GM18498 (cell line): ENCODE measurements at regions not wholly inside any gene's neighbourhood (a gene's known extent, or its start where the extent isn't known, plus 50 kb on each side); places are given as distances from the start of the nearest gene placed in this dataset.
"Not testable (repeated sequence)": the region's sequence is repeated elsewhere in the genome, so short reads cannot be mapped to it uniquely, and the experiment has no call there.

Source experiments
- ATAC-seq: cut with Tn5 transposase; IDR thresholded peaks from one replicate; pipeline ENCODE4 v1.9.1; 2021; ENCODE audit warnings: mild to moderate bottlenecking, moderate library complexity; ENCODE audit not compliant: unreplicated experiment

DNA sequence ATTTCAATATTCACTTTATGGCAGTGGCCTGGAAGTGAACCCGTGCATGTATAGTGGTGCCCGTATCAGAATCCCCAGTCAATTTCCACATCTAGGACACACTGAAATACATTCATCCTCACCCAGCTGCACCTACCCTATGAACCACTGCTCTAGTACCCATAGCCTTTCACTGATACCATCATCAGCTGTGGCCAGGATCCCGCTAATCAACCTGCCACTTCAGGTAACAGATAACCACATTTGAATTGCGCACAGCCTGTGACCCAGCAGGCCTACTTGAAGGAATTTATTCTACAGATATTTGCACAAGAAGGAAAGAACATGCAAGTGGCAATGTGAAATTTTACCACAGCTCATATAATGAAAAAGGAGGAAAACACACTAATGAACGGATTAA is 161.0 kb upstream of the CCDC54 start:
- no peak for ATAC-seq

- no peak for ATAC-seq
These were observed 160.5 kb upstream of the CCDC54 start for GRCh38 chr3:107216711-107217110.

DNA sequence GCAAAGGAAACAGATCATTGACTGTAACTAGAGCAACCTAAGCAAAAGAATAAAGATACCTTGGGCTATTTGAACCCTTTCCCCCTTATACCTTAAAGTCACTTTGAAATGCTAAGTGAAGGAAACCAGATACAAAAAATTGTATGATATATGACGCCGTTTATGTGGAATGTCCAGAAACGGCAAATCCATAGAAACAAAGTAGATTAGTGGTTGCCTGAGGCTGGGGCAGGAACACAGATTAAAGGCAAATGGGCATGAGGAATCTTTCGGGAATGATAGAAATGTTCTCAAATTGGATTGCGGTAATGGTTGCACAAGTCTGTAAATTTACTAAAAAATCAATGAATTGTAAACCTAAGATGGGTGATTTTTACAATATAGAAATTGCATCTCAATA is 160.1 kb upstream of the CCDC54 start:
- ATAC-seq = no peak

GRCh38 chr3:107218864-107219269 is 158.4 kb upstream of the CCDC54 start:
- ATAC-seq = no peak

DNA sequence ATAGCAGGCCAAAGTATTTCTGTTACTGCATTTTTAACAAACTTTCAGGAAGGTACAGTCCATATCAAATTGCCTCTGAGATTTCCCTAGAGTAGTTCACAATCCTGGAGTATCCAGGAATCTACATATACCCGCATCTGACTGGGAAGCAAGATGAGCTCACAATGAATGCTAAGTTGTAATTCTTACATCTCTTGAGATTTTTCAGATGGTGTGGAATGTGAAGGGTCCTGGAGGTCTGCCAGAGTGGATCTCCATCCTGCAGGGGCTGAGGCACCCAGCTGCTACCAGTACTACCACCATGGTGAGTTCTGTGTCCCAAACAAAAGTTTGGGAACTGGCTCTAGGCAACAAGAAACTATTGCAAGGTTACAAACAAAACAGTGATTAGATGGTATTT is 156.7 kb upstream of the CCDC54 start:
- no peak for ATAC-seq

DNA sequence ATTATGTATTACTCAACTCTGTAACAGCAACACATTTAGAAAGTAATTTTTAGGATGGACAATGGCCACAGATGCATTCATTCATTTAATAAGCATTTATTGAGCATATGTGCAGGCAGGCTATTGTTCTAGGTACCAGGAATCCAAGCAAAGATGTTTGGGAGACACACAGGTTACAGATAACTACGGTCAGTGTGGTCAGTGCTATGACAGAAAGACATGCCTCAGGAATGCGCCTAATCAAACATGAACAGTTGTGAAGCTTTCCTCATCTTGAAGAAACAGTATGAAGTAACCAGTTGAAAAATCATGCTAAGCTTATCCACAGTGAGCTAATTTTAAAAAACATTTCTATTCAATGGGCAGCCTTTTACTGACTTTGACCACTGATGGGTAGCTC is 155.4 kb upstream of the CCDC54 start:
- ATAC-seq = no peak

- ATAC-seq = no peak
These were observed 154.3 kb upstream of the CCDC54 start for GRCh38 chr3:107222907-107223306.

GRCh38 chr3:107224026-107224596 is 153.1 kb upstream of the CCDC54 start:
- ATAC-seq = no peak

DNA sequence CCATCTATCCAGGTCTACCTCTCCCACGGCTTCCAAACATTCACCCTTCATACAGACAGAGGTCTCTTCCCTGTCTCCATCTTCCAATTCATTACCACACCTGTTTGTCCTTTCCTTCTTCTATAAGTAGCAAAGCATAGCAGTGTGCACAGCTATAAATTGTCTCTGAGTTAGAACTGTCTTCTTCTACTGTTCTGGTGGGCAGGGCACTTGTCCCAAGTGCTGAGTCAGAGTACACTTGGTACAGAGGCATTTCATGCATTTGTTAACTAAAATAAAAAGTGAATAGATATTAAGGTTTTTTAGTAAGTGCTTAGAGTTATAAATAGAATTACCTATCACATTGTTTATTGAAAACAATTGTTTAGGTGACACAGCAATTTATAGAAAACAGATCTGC is 150.1 kb upstream of the CCDC54 start:
- no peak for ATAC-seq

DNA sequence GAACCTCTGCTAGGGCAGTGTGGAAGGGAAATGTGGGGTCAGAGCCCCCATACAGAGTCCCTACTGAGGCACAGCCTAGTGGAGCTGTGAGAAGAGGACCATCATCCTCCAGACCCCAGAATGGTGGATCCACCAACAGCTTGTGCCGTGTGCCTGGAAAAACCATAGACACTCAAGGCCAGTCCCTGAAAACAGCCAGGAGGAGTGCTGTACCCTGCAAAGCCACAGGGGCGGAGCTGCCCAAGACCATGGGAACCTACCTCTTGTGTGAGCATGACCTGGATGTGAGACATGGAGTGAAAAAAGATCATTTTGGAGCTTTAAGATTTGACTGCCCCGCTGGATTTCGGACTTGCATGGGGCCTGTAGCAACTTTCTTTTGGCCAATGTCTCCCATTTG is 143.4 kb upstream of the CCDC54 start:
- not testable (repeated sequence) for ATAC-seq

- ATAC-seq = no peak
These were observed 141.9 kb upstream of the CCDC54 start for GRCh38 chr3:107235193-107235927.

DNA sequence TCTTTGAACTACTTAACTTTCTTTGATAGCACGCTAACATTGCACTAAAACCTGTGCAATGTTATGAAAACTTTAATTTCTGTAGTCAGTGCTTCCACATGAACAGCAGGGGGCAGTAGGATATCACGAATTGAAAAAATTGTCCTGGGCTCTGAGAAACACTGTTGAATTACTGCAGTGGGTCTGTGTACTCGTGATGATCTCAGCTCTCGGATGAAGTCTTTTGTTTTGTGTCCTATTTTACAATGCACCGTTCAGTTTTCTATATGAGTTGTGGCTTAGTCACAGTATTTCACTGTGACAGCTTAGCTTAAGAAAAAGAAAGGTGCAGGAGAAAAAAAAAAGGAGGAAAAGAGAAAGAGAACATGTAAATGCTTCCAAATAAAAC is 141.3 kb upstream of the CCDC54 start:
- ATAC-seq = peak; percentile 59

DNA sequence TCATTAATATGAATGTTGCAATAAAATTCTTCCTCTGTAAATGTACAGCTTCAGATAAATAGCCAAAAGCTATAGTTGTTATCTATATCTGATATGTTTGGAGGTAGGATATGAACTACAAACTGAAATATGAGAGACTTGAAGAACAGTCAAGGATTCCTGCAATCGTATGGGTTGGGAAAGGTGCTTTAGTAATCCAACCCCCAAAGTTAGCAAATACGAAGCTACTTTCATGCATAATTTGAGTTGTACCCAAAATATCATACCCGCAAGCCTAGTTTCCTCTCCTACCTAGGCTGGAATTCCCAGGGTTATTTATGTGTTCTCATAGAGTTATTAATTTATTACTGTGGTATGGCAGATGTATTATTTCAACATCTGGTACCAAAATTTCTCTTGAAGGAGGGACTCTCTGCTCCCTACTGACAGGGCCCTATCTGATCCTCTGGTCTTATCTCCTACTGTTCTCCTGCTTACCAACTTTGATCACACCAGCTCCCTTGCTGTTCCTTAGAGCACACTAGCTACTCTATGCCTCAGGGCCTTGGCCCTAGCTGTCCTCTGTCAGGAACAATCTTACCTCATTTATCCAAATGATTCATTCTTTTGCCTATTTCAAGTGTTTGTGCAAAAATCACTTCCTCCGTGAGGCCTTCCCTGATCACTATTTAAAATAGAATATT is 140.4 kb upstream of the CCDC54 start:
- ATAC-seq = no peak

DNA sequence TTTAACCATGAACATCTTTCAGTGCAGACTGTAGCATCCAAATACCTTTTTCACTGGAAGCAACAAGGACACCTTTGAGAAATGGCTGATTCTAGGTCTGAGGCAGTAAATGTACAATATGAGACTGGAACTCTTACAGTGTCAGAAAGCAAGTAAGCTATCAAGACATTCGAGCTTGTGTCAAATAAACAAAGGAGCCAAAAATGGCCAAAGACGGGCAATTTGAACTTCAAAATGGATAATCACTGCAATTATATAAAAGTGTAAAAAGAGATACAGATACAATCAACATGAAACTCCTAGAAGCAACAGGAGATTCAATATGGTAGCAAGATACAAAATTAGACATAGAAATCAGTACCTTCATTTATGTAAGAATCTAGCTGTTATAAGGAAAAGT is 138.5 kb upstream of the CCDC54 start:
- no peak for ATAC-seq

DNA sequence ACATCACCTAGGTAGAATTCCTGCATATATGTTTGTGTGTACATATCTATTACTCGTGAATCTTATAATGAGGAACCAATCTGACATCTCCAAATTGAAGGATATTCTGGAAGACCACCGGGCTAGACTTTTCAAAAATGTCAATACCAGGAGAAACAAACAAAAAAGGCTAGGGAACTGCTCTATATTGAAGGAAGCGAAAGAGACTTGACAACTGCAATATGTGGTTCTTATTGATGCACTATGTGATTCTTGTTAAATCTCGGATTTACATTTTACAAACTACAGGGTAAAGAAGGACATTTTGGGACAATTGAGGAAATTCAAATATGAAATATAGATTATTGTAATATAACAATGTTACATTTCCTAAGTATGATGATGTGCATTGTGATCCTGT is 137.5 kb upstream of the CCDC54 start:
- no peak for ATAC-seq

GRCh38 chr3:107240183-107241091 is 136.8 kb upstream of the CCDC54 start:
- peak; percentile 93 for ATAC-seq

- ATAC-seq = peak; percentile 46
These were observed 136.0 kb upstream of the CCDC54 start for GRCh38 chr3:107241217-107241616.

DNA sequence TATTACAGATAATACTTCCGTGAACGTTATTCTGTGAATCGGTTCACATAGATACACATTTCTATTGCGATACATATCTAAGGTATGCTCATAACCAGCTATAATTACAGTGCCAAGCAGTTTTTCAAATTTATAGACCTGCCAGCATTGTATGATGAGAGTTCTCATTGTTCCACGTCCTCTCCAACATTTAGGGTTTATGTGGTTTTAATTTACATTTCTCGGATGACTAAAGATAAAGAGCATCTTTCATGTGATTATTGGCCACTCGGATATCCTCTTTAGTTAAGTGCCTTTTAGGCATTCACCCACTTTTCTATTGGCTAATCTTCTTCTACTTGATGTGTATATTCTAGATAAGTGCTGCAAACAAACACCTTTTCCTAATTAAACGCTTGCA is 134.7 kb upstream of the CCDC54 start:
- ATAC-seq = no peak

GRCh38 chr3:107247116-107247515 is 130.1 kb upstream of the CCDC54 start:
- no peak for ATAC-seq

GRCh38 chr3:107249132-107249531 is 128.1 kb upstream of the CCDC54 start:
- no peak for ATAC-seq

DNA sequence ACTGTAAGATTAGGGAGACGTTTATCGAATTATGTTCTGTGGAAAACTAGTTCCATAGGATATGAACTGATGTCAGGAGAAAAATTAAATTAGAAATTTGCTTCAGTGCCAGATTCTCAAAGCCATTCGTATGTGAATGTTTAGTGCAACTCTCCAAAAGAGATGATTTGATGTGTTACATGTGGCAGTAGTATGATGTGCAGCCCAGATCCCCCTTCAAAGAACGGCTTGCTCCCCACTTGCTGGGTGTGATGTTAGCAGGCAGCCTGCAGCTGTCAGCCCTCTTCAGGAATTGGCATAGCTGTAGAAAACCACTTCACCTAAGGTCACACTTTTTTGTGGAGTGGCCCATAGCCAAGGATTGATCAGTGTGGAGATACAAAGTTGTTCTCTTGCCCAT is 127.0 kb upstream of the CCDC54 start:
- ATAC-seq = no peak
